Mucosa of gallbladder (tissue), 1 donor: ENCODE measurements at regions not wholly inside any gene's neighbourhood (a gene's known extent, or its start where the extent isn't known, plus 50 kb on each side); places are given as distances from the start of the nearest gene placed in this dataset.
"Not testable (repeated sequence)": the region's sequence is repeated elsewhere in the genome, so short reads cannot be mapped to it uniquely, and the experiment has no call there.

Experiments
- DNase-seq: peaks from one replicate; pipeline ENCODE4 v3.0.0-alpha.2; 2020; ENCODE audit warnings: low spot score
- donor health status: DM: no; HTN: no; CAD: no.

- no peak for DNase-seq
Measured at GRCh38 chr5:89083791-89084190, 200.8 kb upstream of the MEF2C start.

- DNase-seq: no peak
Measured at GRCh38 chr5:89081360-89081759, 198.4 kb upstream of the MEF2C start.

- no peak for DNase-seq
Measured at GRCh38 chr5:89080467-89081116, 197.6 kb upstream of the MEF2C start.

- no peak for DNase-seq
Measured at GRCh38 chr5:89072842-89073672, 190.1 kb upstream of the MEF2C start.

GRCh38 chr5:89071941-89072331 lies 189.0 kb upstream of the MEF2C start:
- no peak for DNase-seq

- DNase-seq: no peak
Measured at GRCh38 chr5:89071101-89071940, 188.3 kb upstream of the MEF2C start.

- no peak for DNase-seq
Measured at GRCh38 chr5:89069591-89069990, 186.6 kb upstream of the MEF2C start.

GRCh38 chr5:89067362-89067761 lies 184.4 kb upstream of the MEF2C start:
- DNase-seq: no peak

GRCh38 chr5:89065919-89066318 lies 182.9 kb upstream of the MEF2C start:
- DNase-seq: no peak

GRCh38 chr5:89064736-89065135 lies 181.8 kb upstream of the MEF2C start:
- DNase-seq: no peak

- no peak for DNase-seq
Measured at GRCh38 chr5:89064054-89064453, 181.1 kb upstream of the MEF2C start.

GRCh38 chr5:89060768-89061167 lies 177.8 kb upstream of the MEF2C start:
- no peak for DNase-seq

GRCh38 chr5:89059274-89059673 lies 176.3 kb upstream of the MEF2C start:
- DNase-seq: no peak

GRCh38 chr5:89055695-89056085 lies 172.7 kb upstream of the MEF2C start:
- no peak for DNase-seq

GRCh38 chr5:89055015-89055694 lies 172.2 kb upstream of the MEF2C start:
- DNase-seq: no peak

GRCh38 chr5:89053547-89053946 lies 170.6 kb upstream of the MEF2C start:
- no peak for DNase-seq

- not testable (repeated sequence) for DNase-seq
Measured at GRCh38 chr5:89050062-89050461, 167.1 kb upstream of the MEF2C start.

GRCh38 chr5:89047571-89047970 lies 164.6 kb upstream of the MEF2C start:
- no peak for DNase-seq

GRCh38 chr5:89045216-89045615 lies 162.2 kb upstream of the MEF2C start:
- DNase-seq: no peak

- no peak for DNase-seq
Measured at GRCh38 chr5:89044674-89045200, 161.8 kb upstream of the MEF2C start.

GRCh38 chr5:89043676-89044075 lies 160.7 kb upstream of the MEF2C start:
- DNase-seq: no peak

- DNase-seq: no peak
Measured at GRCh38 chr5:89042746-89043145, 159.8 kb upstream of the MEF2C start.
